ENCODE measurements at regions not wholly inside any gene's neighbourhood (a gene's known extent, or its start where the extent isn't known, plus 50 kb on each side); places are given as distances from the start of the nearest gene placed in this dataset.

GRCh38 chr1:221827307-221827642, 85.4 kb upstream of the DUSP10 start:
- H3K9me3 ChIP-seq, result no peaks in the 10 kb centered on the region
- no peak for ATAC-seq
- intact Hi-C loops (cut with DNase I, micrococcal nuclease), result no loop called here
- no peaks in the 10 kb centered on the region for H3K36me3 ChIP-seq (ENCODE audit: low read depth)
- H3K4me1 ChIP-seq (ENCODE audit: low read depth), result no peaks in the 10 kb centered on the region
- TF ChIP-seq CTCF (IDR thresholded peaks at IDR 0.05), result no peak
- DNase-seq, result no peak
- no peak overlapping the region for H3K4me3 ChIP-seq

DNA sequence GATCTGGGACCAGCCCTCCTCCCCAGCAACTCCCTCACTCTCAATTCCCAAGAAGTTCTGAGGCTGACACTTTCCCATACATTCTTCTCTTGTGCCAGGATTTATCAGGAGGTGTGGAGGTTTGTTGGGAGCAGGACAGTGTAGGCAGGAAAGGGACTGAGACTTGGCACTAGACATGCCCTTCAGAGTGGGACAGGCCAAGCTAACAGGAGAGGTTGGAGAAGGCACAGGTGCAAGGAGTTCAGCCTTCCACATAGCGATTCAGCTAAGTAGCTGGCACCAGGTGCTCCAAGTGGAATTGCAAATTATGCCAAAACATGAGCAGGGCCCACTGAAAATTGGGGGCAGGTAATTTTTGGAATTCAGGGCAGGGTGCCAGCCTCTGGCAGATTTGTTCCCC, 83.0 kb upstream of the DUSP10 start:
- Histone ChIP-seq H3K36me3 (ENCODE audit: low read depth) (no peaks in the 10 kb centered on the region), H3K4me1 (ENCODE audit: low read depth) (no peaks in the 10 kb centered on the region), H3K9me3 (no peaks in the 10 kb centered on the region), H3K4me3 (no peak overlapping the region)
- no peak for TF ChIP-seq CTCF (IDR thresholded peaks at IDR 0.05)
- DNase-seq, result no peak
- intact Hi-C loops (cut with DNase I, micrococcal nuclease), result no loop called here
- ATAC-seq, result no peak

- intact Hi-C loops (cut with DNase I, micrococcal nuclease), result no loop called here
- no peak for ATAC-seq
- H3K4me1 ChIP-seq (ENCODE audit: low read depth), result no peaks in the 10 kb centered on the region
- no peak for TF ChIP-seq CTCF (IDR thresholded peaks at IDR 0.05)
- H3K4me3 ChIP-seq, result no peak overlapping the region
- H3K9me3 ChIP-seq, result no peaks in the 10 kb centered on the region
- no peaks in the 10 kb centered on the region for H3K36me3 ChIP-seq (ENCODE audit: low read depth)
- DNase-seq, result no peak
Observed at GRCh38 chr1:221824025-221824424, 82.1 kb upstream of the DUSP10 start.

DNA sequence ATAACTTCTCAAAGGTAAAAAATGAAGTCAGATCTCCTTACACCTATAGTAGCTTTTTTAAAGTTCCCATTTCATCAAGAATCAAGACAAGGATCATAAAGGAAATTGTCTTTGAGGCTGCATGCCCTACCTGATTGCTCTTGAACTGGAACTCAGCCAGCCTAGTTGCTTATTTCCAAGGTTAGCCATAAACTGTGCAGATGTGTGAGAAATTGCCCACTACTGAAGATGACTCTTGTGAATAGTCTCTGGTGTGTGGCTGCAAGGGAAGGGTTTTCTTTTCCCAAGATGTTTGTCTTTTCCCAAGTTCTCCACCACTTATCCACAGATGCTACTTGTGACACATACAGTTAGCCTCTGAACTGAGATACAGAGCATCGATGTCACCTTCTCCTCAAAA, 81.7 kb upstream of the DUSP10 start:
- DNase-seq (no peak), ATAC-seq (no peak)
- intact Hi-C loops (cut with DNase I, micrococcal nuclease), result no loop called here
- Histone ChIP-seq H3K9me3 (no peaks in the 10 kb centered on the region), H3K4me3 (no peak overlapping the region), H3K4me1 (ENCODE audit: low read depth) (no peaks in the 10 kb centered on the region), H3K36me3 (ENCODE audit: low read depth) (no peaks in the 10 kb centered on the region)
- TF ChIP-seq CTCF (IDR thresholded peaks at IDR 0.05), result no peak

DNA sequence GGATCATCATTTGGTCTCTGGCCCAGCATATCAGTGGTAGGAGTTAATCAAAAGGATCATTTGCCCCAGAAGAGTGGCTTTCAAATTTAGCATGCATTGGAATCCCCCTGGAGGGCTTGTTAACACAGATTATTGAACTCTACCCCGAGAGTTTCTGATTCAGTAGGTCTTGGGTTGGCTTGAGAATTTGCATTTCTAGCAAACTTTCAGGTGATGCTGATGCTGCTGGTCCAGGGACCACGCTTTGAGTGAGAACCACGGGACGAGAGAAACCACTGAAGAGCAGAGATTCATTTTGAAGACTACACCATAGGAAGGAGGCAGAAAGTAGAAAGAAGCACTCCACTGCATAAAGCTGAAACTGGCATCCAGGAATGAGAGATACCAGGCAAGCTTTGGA, 81.3 kb upstream of the DUSP10 start:
- Histone ChIP-seq H3K9me3 (no peaks in the 10 kb centered on the region), H3K4me3 (no peak overlapping the region), H3K4me1 (ENCODE audit: low read depth) (no peaks in the 10 kb centered on the region), H3K36me3 (ENCODE audit: low read depth) (no peaks in the 10 kb centered on the region)
- DNase-seq (no peak), ATAC-seq (no peak)
- no peak for TF ChIP-seq CTCF (IDR thresholded peaks at IDR 0.05)
- intact Hi-C loops (cut with DNase I, micrococcal nuclease), result no loop called here

GRCh38 chr1:221822591-221822990, 80.7 kb upstream of the DUSP10 start:
- ATAC-seq (no peak), DNase-seq (no peak)
- TF ChIP-seq CTCF (IDR thresholded peaks at IDR 0.05), result no peak
- no peaks in the 10 kb centered on the region for H3K9me3 ChIP-seq
- no peak overlapping the region for H3K4me3 ChIP-seq
- H3K4me1 ChIP-seq (ENCODE audit: low read depth), result no peaks in the 10 kb centered on the region
- H3K36me3 ChIP-seq (ENCODE audit: low read depth), result no peaks in the 10 kb centered on the region
- intact Hi-C loops (cut with DNase I, micrococcal nuclease), result no loop called here

All from mucosa of descending colon (tissue), 3 donors.